HepG2 (cell line): ENCODE measurements at regions not wholly inside any gene's neighbourhood (a gene's known extent, or its start where the extent isn't known, plus 50 kb on each side); places are given as distances from the start of the nearest gene placed in this dataset.

Experiments used
- CHD4 ChIP-seq: fragments of 200-600 bp; sonication (generic); IDR thresholded peaks from 2 replicates; pipeline ENCODE4 v1.7.0; 2017; ENCODE audit warnings: mild to moderate bottlenecking, low read length, borderline replicate concordance
- CTCF ChIP-seq: sonication (generic); formaldehyde crosslinking; IDR thresholded peaks from 2 replicates; pipeline ENCODE4 v1.5.0; 2020; ENCODE audit warnings: mild to moderate bottlenecking, missing genetic modification reagents, moderate library complexity
- EZH2 ChIP-seq: conservative IDR thresholded peaks from 2 replicates; pipeline ENCODE4 v1.6.1; 2012; ENCODE audit warnings: mild to moderate bottlenecking, low read depth, low read length, moderate library complexity
- GABPA ChIP-seq, 2 experiments: IDR thresholded peaks; 2 replicates each; pipeline ENCODE4 v1.6.1; 2011 to 2016; ENCODE audit warnings: low read depth in 2 of 2, low read length in 1 of 2, missing biosample characterization in 1 of 2, missing genetic modification characterization in 1 of 2
- NCOA2 ChIP-seq: sonication (generic); formaldehyde crosslinking; IDR thresholded peaks from 2 replicates; pipeline ENCODE4 v1.8.0; 2022; ENCODE audit warnings: inconsistent platforms
- NR1H2 ChIP-seq: sonication (generic); formaldehyde crosslinking; IDR thresholded peaks from 2 replicates; pipeline ENCODE4 v1.8.1; 2022; ENCODE audit warnings: low read depth, missing genetic modification reagents, borderline replicate concordance
- NR2F6 ChIP-seq, 2 experiments: IDR thresholded peaks; 2 replicates each; pipeline ENCODE4 v1.6.1; 2016; ENCODE audit warnings: antibody characterized with exemption in 1 of 2, mild to moderate bottlenecking in 1 of 2
- SP1 ChIP-seq, 2 experiments: fragments of 450-650 bp in 1 of 2; sonication (generic) in 1 of 2; formaldehyde crosslinking in 1 of 2; IDR thresholded peaks; 2 replicates each; pipeline versions ENCODE4 v1.4.0 to v1.6.1; 2016 to 2020; ENCODE audit warnings: missing genetic modification reagents in 1 of 2
- ZFY ChIP-seq: sonication (generic); formaldehyde crosslinking; IDR thresholded peaks from 2 replicates; pipeline ENCODE4 v1.4.0; 2020; ENCODE audit warnings: missing genetic modification reagents
- ZSCAN31 ChIP-seq: sonication (generic); formaldehyde crosslinking; IDR thresholded peaks from 2 replicates; pipeline ENCODE4 v1.5.0; 2020; ENCODE audit warnings: low read depth, mild to moderate bottlenecking, missing genetic modification reagents

GRCh38 chr12:78566456-78566855, 298.1 kb upstream of the SYT1 start:
- TF ChIP-seq NCOA2 (CRISPR knock-in tag) (no peak), SP1 (IDR thresholded peaks at IDR 0.05) (no peak), SP1 (CRISPR knock-in tag; IDR thresholded peaks at IDR 0.05) (no peak), EZH2 (no peak), NR1H2 (CRISPR knock-in tag) (no peak), NR2F6 (IDR thresholded peaks at IDR 0.05) (no peak), NR2F6 (CRISPR knock-in tag; IDR thresholded peaks at IDR 0.05) (no peak), ZSCAN31 (no peak), GABPA (IDR thresholded peaks at IDR 0.05; ENCODE audit: low read depth, low read length) (no peak), GABPA (CRISPR knock-in tag; IDR thresholded peaks at IDR 0.05; ENCODE audit: low read depth) (no peak), ZFY (CRISPR knock-in tag) (no peak), CTCF (CRISPR knock-in tag) (no peak), CHD4 (no peak)
